Mesenchymal stem cell (in vitro differentiated cells and primary cell): ENCODE measurements at regions not wholly inside any gene's neighbourhood (a gene's known extent, or its start where the extent isn't known, plus 50 kb on each side); places are given as distances from the start of the nearest gene placed in this dataset.
"Not testable (repeated sequence)": the region's sequence is repeated elsewhere in the genome, so short reads cannot be mapped to it uniquely, and the experiment has no call there.

ENCODE experiments used
- DNase-seq: peaks from one replicate; pipeline ENCODE4 v3.0.0-alpha.2; 2013
- H2AFZ ChIP-seq: one replicate; pipeline ENCODE4 v1.6.1; 2013; ENCODE audit warnings: low read depth, mild to moderate bottlenecking, control low read depth, inconsistent platforms, low read length, moderate library complexity
- H2AK5ac ChIP-seq: 2 replicates; pipeline ENCODE4 v1.6.1; 2013; ENCODE audit warnings: low read length, moderate library complexity, mild to moderate bottlenecking, inconsistent platforms; ENCODE audit not compliant: severe bottlenecking
- H2BK120ac ChIP-seq: one replicate; pipeline ENCODE4 v1.6.1; 2013; ENCODE audit warnings: low read depth, mild to moderate bottlenecking, inconsistent platforms, low read length, moderate library complexity
- H2BK12ac ChIP-seq, 2 experiments: one replicate each; pipeline ENCODE4 v1.6.1; 2013; ENCODE audit warnings: inconsistent platforms in 2 of 2, low read length in 2 of 2, mild to moderate bottlenecking in 2 of 2, moderate library complexity in 2 of 2, control low read depth in 1 of 2
- H2BK15ac ChIP-seq: one replicate; pipeline ENCODE4 v1.6.1; 2013; ENCODE audit warnings: mild to moderate bottlenecking, low read depth, inconsistent platforms; ENCODE audit not compliant: poor library complexity, severe bottlenecking
- H2BK5ac ChIP-seq: 2 replicates; pipeline ENCODE4 v1.6.1; 2013; ENCODE audit warnings: low read depth, mild to moderate bottlenecking, low read length, control low read depth, inconsistent platforms; ENCODE audit not compliant: poor library complexity, severe bottlenecking
- H3K14ac ChIP-seq, 2 experiments: one replicate each; pipeline ENCODE4 v1.6.1; 2013; ENCODE audit warnings: inconsistent platforms in 2 of 2, low read length in 2 of 2, control low read depth in 1 of 2, mild to moderate bottlenecking in 1 of 2, moderate library complexity in 1 of 2
- H3K18ac ChIP-seq, 2 experiments: one replicate each; pipeline ENCODE4 v1.6.1; 2013; ENCODE audit warnings: inconsistent platforms in 2 of 2, low read length in 2 of 2, control low read depth in 1 of 2, low read depth in 1 of 2, mild to moderate bottlenecking in 1 of 2
- H3K23ac ChIP-seq, 2 experiments: one replicate each; pipeline ENCODE4 v1.6.1; 2013; ENCODE audit warnings: inconsistent platforms in 2 of 2, low read length in 2 of 2, mild to moderate bottlenecking in 2 of 2, moderate library complexity in 2 of 2, control low read depth in 1 of 2
- H3K27ac ChIP-seq: 2 replicates; pipeline ENCODE4 v1.5.1; 2013; ENCODE audit warnings: mild to moderate bottlenecking, moderate library complexity, low read length, control low read depth, inconsistent platforms; ENCODE audit not compliant: poor library complexity, severe bottlenecking
- H3K27me3 ChIP-seq, 2 experiments: 2 replicates each; pipeline versions ENCODE4 v1.6.1 to v1.7.0; 2013; ENCODE audit warnings: low read length in 2 of 2, mild to moderate bottlenecking in 2 of 2, moderate library complexity in 2 of 2, control low read depth in 1 of 2, inconsistent platforms in 1 of 2; ENCODE audit not compliant: control insufficient read depth in 1 of 2, insufficient read depth in 1 of 2
- H3K36me3 ChIP-seq, 2 experiments: 2 replicates each; pipeline versions ENCODE4 v1.6.1 to v1.7.0; 2013; ENCODE audit warnings: low read length in 2 of 2, control low read depth in 1 of 2, inconsistent platforms in 1 of 2, low read depth in 1 of 2, mild to moderate bottlenecking in 1 of 2; ENCODE audit not compliant: insufficient read depth in 2 of 2, control insufficient read depth in 1 of 2
- H3K4ac ChIP-seq, 2 experiments: one replicate each; pipeline ENCODE4 v1.6.1; 2013; ENCODE audit warnings: inconsistent platforms in 2 of 2, low read length in 2 of 2, mild to moderate bottlenecking in 2 of 2, moderate library complexity in 2 of 2, control low read depth in 1 of 2, low read depth in 1 of 2
- H3K4me1 ChIP-seq: 2 replicates; pipeline ENCODE4 v1.6.1; 2013; ENCODE audit warnings: low read depth, low read length, control low read depth; ENCODE audit not compliant: control insufficient read depth, insufficient read depth
- H3K4me2 ChIP-seq: 2 replicates; pipeline ENCODE4 v1.6.1; 2013; ENCODE audit warnings: low read length, mild to moderate bottlenecking, inconsistent platforms; ENCODE audit not compliant: poor library complexity, severe bottlenecking
- H3K4me3 ChIP-seq, 2 experiments: 2 replicates each; pipeline versions ENCODE4 v1.5.1 to v1.7.0; 2013; ENCODE audit warnings: low read length in 2 of 2, mild to moderate bottlenecking in 2 of 2, control low read depth in 1 of 2, low read depth in 1 of 2; ENCODE audit not compliant: insufficient read depth in 1 of 2
- H3K79me1 ChIP-seq: replicated peaks from 2 replicates; pipeline ENCODE4 v1.6.1; 2013; ENCODE audit warnings: mild to moderate bottlenecking, control low read depth, low read length, inconsistent platforms; ENCODE audit not compliant: poor library complexity, severe bottlenecking
- H3K9ac ChIP-seq: 2 replicates; pipeline ENCODE4 v1.7.0; 2013; ENCODE audit warnings: mild to moderate bottlenecking, low read length, moderate library complexity
- H3K9me3 ChIP-seq: 2 replicates; pipeline ENCODE4 v1.7.0; 2013; ENCODE audit warnings: mild to moderate bottlenecking, low read length; ENCODE audit not compliant: control insufficient read depth
- H4K8ac ChIP-seq: one replicate; pipeline ENCODE4 v1.6.1; 2013; ENCODE audit warnings: inconsistent platforms, mild to moderate bottlenecking, low read length, moderate library complexity
- H4K91ac ChIP-seq: one replicate; pipeline ENCODE4 v1.6.1; 2013; ENCODE audit warnings: mild to moderate bottlenecking, low read length, inconsistent platforms
- WGBS: methylation state at CpG from one replicate; pipeline ENCODE4 v1.1.7; 2013; ENCODE audit warnings: mixed read lengths; 5-methylcytosine and 5-hydroxymethylcytosine counted together

DNA sequence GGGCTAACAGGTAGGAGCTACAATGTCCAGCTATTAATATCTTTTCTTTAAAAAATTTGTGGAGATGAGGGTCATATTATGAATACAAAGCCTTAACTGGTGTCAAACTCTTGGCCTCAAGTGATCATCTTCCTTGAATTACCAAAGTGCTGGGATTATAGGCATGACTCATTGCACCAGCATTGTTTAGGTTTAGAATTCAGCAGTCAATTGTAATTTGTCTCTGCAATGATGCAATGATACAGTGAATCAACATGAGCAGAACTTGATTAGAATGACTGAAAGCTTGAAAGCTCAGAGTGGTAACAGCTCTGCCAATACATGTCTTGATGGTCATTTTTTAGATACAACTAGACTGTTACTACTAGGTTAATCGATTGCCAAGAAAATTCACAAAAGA lies 752.8 kb upstream of the MIR17HG start:
- no CpG with 5 or more reads among the region's 1 CpG for WGBS
- Histone ChIP-seq H3K27ac (no peak overlapping the region), H2AK5ac (no peak overlapping the region), H3K27me3 (no peaks in the 10 kb centered on the region), H3K4me1 (no peaks in the 10 kb centered on the region), H4K91ac (no peak overlapping the region), H3K36me3 (no peaks in the 10 kb centered on the region), H2BK120ac (no peak overlapping the region), H2BK15ac (no peak overlapping the region), H3K23ac (no peak overlapping the region), H3K14ac (no peak overlapping the region), H3K18ac (no peak overlapping the region), H3K4me2 (no peak overlapping the region), H3K9ac (no peak overlapping the region), H3K4ac (no peak overlapping the region), H4K8ac (no peak overlapping the region), H2BK12ac (no peak overlapping the region), H3K4me3 (no peak overlapping the region), H3K9me3 (peaks cover 11% of the 10 kb centered on the region), H2BK5ac (no peak overlapping the region), H3K79me1 (no peaks in the 10 kb centered on the region), H2AFZ (no peak overlapping the region)
- peak; percentile 81 for DNase-seq

DNA sequence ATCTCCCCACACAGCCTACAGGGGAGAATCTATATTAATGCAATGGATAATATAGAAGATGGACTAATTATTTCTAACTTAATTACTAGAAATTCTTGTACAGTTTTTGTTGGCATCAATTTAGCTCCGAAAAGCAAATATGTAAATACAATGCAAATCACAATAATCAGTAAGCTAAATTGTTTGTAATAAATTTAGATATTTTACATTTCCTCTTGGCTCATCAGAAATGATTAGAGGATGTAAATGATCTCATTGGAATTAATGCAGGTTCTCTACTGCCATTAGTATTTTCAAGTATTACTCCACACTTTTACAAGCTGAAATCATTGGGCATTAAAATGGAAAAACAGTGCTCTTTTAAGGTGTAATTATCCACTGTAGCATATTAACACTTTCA lies 741.8 kb upstream of the MIR17HG start:
- no CpG with 5 or more reads among the region's 1 CpG for WGBS

DNA sequence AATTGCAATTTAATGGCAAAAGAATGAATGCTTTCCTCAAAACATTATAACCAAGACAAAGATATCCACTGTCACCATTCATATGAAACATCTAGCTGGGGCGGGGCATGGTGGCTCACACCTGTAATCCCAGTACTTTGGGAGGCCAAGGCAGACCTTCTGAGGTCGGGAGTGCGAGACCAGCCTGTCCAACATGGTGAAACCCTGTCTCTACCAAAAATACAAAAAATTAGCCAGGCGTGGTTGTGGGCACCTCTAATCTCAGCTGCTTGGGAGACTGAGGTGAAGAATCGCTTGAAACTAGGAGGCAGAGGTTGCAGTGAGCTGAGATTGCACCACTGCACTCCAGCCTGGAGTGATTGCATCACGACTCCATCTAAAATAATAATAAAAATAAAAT lies 740.6 kb upstream of the MIR17HG start:
- not testable (repeated sequence) for H3K4me2 ChIP-seq, H4K8ac ChIP-seq, H2BK5ac ChIP-seq, H3K27me3 ChIP-seq, H3K4ac ChIP-seq, H3K4me1 ChIP-seq, H3K4me3 ChIP-seq, H2BK120ac ChIP-seq, H3K36me3 ChIP-seq, H3K27ac ChIP-seq, H2AFZ ChIP-seq, H3K9ac ChIP-seq, H3K79me1 ChIP-seq, H3K18ac ChIP-seq, H2BK12ac ChIP-seq, H2AK5ac ChIP-seq, H3K23ac ChIP-seq, H3K9me3 ChIP-seq, H3K14ac ChIP-seq, H2BK15ac ChIP-seq, DNase-seq, H4K91ac ChIP-seq
- WGBS, result 92% methylated on average over 3 of the region's 6 CpGs

More for the DNA sequence above, 741.8 kb upstream of the MIR17HG start:
- H2BK120ac ChIP-seq, result no peak overlapping the region
- no peak overlapping the region for H2BK5ac ChIP-seq
- no peak overlapping the region for H3K18ac ChIP-seq
- H3K27me3 ChIP-seq, result no peaks in the 10 kb centered on the region
- H3K14ac ChIP-seq, result no peak overlapping the region
- no peak overlapping the region for H3K9ac ChIP-seq
- no peak overlapping the region for H2AK5ac ChIP-seq
- no peak overlapping the region for H4K8ac ChIP-seq
- no peak overlapping the region for H2AFZ ChIP-seq
- no peak overlapping the region for H3K4me3 ChIP-seq
- no peaks in the 10 kb centered on the region for H3K4me1 ChIP-seq
- H3K4ac ChIP-seq, result no peak overlapping the region
- H4K91ac ChIP-seq, result no peak overlapping the region
- H2BK12ac ChIP-seq, result no peak overlapping the region
- H3K4me2 ChIP-seq, result no peak overlapping the region
- no peak overlapping the region for H3K27ac ChIP-seq
- H3K23ac ChIP-seq, result no peak overlapping the region
- no peaks in the 10 kb centered on the region for H3K9me3 ChIP-seq
- no peaks in the 10 kb centered on the region for H3K79me1 ChIP-seq
- no peaks in the 10 kb centered on the region for H3K36me3 ChIP-seq
- DNase-seq, result no peak
- H2BK15ac ChIP-seq, result no peak overlapping the region

DNA sequence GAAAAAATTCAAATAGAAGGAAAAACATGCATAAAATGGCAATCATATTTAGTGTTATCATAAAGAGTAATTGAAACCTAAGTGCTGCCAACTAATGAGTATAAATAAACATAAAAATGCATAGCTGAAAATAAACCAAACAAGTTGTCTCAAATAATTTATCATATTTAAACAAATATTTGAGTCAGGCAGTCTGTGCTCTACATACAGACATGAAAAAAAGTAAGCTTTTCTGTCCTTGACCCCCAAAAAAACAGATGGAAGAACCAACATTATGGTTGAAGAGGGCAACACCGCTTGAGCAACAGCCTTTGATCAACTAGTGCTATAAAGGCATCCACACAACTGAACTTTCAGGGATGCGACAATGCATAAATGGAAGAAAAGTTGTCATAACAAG lies 735.1 kb upstream of the MIR17HG start:
- WGBS, result 95% methylated on average over 2 of the region's 2 CpGs

More for the DNA sequence above, 735.1 kb upstream of the MIR17HG start:
- Histone ChIP-seq H2BK5ac (no peak overlapping the region), H3K9me3 (no peaks in the 10 kb centered on the region), H3K79me1 (no peaks in the 10 kb centered on the region), H3K4me1 (no peaks in the 10 kb centered on the region), H2BK15ac (no peak overlapping the region), H3K23ac (no peak overlapping the region), H4K8ac (no peak overlapping the region), H3K36me3 (no peaks in the 10 kb centered on the region), H3K18ac (no peak overlapping the region), H2BK120ac (no peak overlapping the region), H3K14ac (no peak overlapping the region), H3K4me2 (no peak overlapping the region), H3K27me3 (no peaks in the 10 kb centered on the region), H3K4me3 (no peak overlapping the region), H2BK12ac (no peak overlapping the region), H2AFZ (no peak overlapping the region), H3K4ac (no peak overlapping the region), H4K91ac (no peak overlapping the region), H3K27ac (no peak overlapping the region), H2AK5ac (no peak overlapping the region), H3K9ac (no peak overlapping the region)
- no peak for DNase-seq
